Body of pancreas (tissue), 4 donors: ENCODE measurements at regions not wholly inside any gene's neighbourhood (a gene's known extent, or its start where the extent isn't known, plus 50 kb on each side); places are given as distances from the start of the nearest gene placed in this dataset.

Experiments
- POLR2A ChIP-seq, 3 donors: fragments of 450-650 bp; IDR thresholded peaks; one replicate each; pipeline ENCODE4 v1.6.1; 2016; ENCODE audit warnings: antibody characterized with exemption in 3 of 3, mild to moderate bottlenecking in 2 of 3
- TF ChIP-seq, protein P1 (sequence below), 7 experiments: fragments of 450-650 bp in 4 of 7; fragments of 200-600 bp in 3 of 7; sonication (generic) in 3 of 7; IDR thresholded peaks; one replicate each; pipeline ENCODE4 v1.5.1; 2016 to 2019; ENCODE audit warnings: antibody characterized with exemption in 7 of 7

GRCh38 chr3:28667646-28668621 lies 319.3 kb upstream of the AZI2 start:
- no peak for TF ChIP-seq POLR2A (IDR thresholded peaks at IDR 0.05)
- TF ChIP-seq, protein P1, sequence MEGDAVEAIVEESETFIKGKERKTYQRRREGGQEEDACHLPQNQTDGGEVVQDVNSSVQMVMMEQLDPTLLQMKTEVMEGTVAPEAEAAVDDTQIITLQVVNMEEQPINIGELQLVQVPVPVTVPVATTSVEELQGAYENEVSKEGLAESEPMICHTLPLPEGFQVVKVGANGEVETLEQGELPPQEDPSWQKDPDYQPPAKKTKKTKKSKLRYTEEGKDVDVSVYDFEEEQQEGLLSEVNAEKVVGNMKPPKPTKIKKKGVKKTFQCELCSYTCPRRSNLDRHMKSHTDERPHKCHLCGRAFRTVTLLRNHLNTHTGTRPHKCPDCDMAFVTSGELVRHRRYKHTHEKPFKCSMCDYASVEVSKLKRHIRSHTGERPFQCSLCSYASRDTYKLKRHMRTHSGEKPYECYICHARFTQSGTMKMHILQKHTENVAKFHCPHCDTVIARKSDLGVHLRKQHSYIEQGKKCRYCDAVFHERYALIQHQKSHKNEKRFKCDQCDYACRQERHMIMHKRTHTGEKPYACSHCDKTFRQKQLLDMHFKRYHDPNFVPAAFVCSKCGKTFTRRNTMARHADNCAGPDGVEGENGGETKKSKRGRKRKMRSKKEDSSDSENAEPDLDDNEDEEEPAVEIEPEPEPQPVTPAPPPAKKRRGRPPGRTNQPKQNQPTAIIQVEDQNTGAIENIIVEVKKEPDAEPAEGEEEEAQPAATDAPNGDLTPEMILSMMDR (IDR thresholded peaks at IDR 0.05), result peak; percentile 59 to 85 (median 79)
